GM12892 (cell line): ENCODE measurements at regions not wholly inside any gene's neighbourhood (a gene's known extent, or its start where the extent isn't known, plus 50 kb on each side); places are given as distances from the start of the nearest gene placed in this dataset.

Experiments used
- DNase-seq: peaks from one replicate; pipeline ENCODE4 v3.0.0; 2011; ENCODE audit not compliant: insufficient read length
- FAIRE-seq: peaks from 2 replicates; lab custom pipeline; 2011; peaks lifted over from hg19 to GRCh38; lab: Jason Lieb, UNC
- POLR2A ChIP-seq: IDR thresholded peaks from 2 replicates; pipeline ENCODE4 v1.6.1; 2011; ENCODE audit warnings: low read depth, low read length, control low read depth
- POLR2AphosphoS5 ChIP-seq: IDR thresholded peaks from 2 replicates; pipeline ENCODE4 v1.6.1; 2011; ENCODE audit warnings: low read depth, low read length, control low read depth
- TAF1 ChIP-seq: IDR thresholded peaks from 2 replicates; pipeline ENCODE4 v1.6.1; 2011; ENCODE audit warnings: low read depth, mild to moderate bottlenecking, control low read depth, low read length, borderline replicate concordance

- FAIRE-seq (no peak), DNase-seq (no peak)
- TF ChIP-seq POLR2AphosphoS5 (no peak), TAF1 (no peak), POLR2A (no peak)
Observed at GRCh38 chr22:47398921-47399790, 636.7 kb downstream of the TBC1D22A start.

- TF ChIP-seq POLR2A (no peak), TAF1 (no peak), POLR2AphosphoS5 (no peak)
- no peak for FAIRE-seq
- DNase-seq, result no peak
Observed at GRCh38 chr22:47398491-47398890, 636.0 kb downstream of the TBC1D22A start.

- no peak for DNase-seq
- TF ChIP-seq POLR2A (no peak), TAF1 (no peak), POLR2AphosphoS5 (no peak)
- FAIRE-seq, result no peak
Observed at GRCh38 chr22:47397673-47398072, 635.2 kb downstream of the TBC1D22A start.

GRCh38 chr22:47396515-47396914, 634.1 kb downstream of the TBC1D22A start:
- FAIRE-seq (no peak), DNase-seq (no peak)
- TF ChIP-seq POLR2A (no peak), TAF1 (no peak), POLR2AphosphoS5 (no peak)

- FAIRE-seq (no peak), DNase-seq (no peak)
- TF ChIP-seq POLR2A (no peak), POLR2AphosphoS5 (no peak), TAF1 (no peak)
Observed at GRCh38 chr22:47396105-47396504, 633.7 kb downstream of the TBC1D22A start.

GRCh38 chr22:47395481-47395880, 633.0 kb downstream of the TBC1D22A start:
- DNase-seq, result no peak
- TF ChIP-seq TAF1 (no peak), POLR2AphosphoS5 (no peak), POLR2A (no peak)
- no peak for FAIRE-seq

- DNase-seq (no peak), FAIRE-seq (no peak)
- TF ChIP-seq TAF1 (no peak), POLR2A (no peak), POLR2AphosphoS5 (no peak)
Observed at GRCh38 chr22:47394504-47395440, 632.3 kb downstream of the TBC1D22A start.

- TF ChIP-seq POLR2AphosphoS5 (no peak), TAF1 (no peak), POLR2A (no peak)
- DNase-seq (no peak), FAIRE-seq (no peak)
Observed at GRCh38 chr22:47393191-47393590, 630.7 kb downstream of the TBC1D22A start.

- FAIRE-seq, result no peak
- TF ChIP-seq TAF1 (no peak), POLR2A (no peak), POLR2AphosphoS5 (no peak)
- no peak for DNase-seq
Observed at GRCh38 chr22:47392729-47393128, 630.3 kb downstream of the TBC1D22A start.

- DNase-seq (no peak), FAIRE-seq (no peak)
- TF ChIP-seq POLR2A (no peak), TAF1 (no peak), POLR2AphosphoS5 (no peak)
Observed at GRCh38 chr22:47392054-47392347, 629.6 kb downstream of the TBC1D22A start.
